A673 (cell line): ENCODE measurements at regions not wholly inside any gene's neighbourhood (a gene's known extent, or its start where the extent isn't known, plus 50 kb on each side); places are given as distances from the start of the nearest gene placed in this dataset.
"Not testable (repeated sequence)": the region's sequence is repeated elsewhere in the genome, so short reads cannot be mapped to it uniquely, and the experiment has no call there.

Source experiments
- BruUV-seq: library from RNA; stranded (reverse); fragments of 400-500 nt; replicated peaks from 2 replicates; lab custom pipeline; 2021; lab: Mats Ljungman, UMichigan
- CTCF ChIA-PET: fragments of 300-600 bp; sonication (Branson Sonifier 250); formaldehyde crosslinking; loops from one replicate; lab custom pipeline; 2022; ENCODE audit warnings: antibody characterized with exemption; lab: Charles Lee
- POLR2A ChIA-PET: fragments of 300-600 bp; sonication (Branson Sonifier 250); formaldehyde crosslinking; loops from one replicate; lab custom pipeline; 2022; ENCODE audit warnings: antibody characterized with exemption; ENCODE audit not compliant: low non-redundant PET; lab: Charles Lee
- DNase-seq: peaks from one replicate; pipeline ENCODE4 v3.0.0-alpha.2; 2015; ENCODE audit warnings: low spot score
- H3K27ac ChIP-seq: fragments of 200-600 bp; sonication (generic); 2 replicates; pipeline ENCODE4 v1.5.1; 2016; ENCODE audit warnings: mixed run types, low read depth, mild to moderate bottlenecking, mixed read lengths, antibody characterized with exemption, low read length; ENCODE audit not compliant: poor library complexity, severe bottlenecking
- H3K27me3 ChIP-seq: fragments of 200-600 bp; sonication (generic); replicated peaks from 2 replicates; pipeline ENCODE4 v1.6.1; 2017; ENCODE audit warnings: mixed run types, low read depth, mild to moderate bottlenecking, mixed read lengths, antibody characterized with exemption, low read length; ENCODE audit not compliant: insufficient read depth, poor library complexity
- H3K36me3 ChIP-seq: fragments of 200-600 bp; sonication (generic); 2 replicates; pipeline ENCODE4 v1.6.1; 2016; ENCODE audit warnings: mixed run types, mild to moderate bottlenecking, mixed read lengths, antibody characterized with exemption, low read length; ENCODE audit not compliant: insufficient read depth, poor library complexity, severe bottlenecking
- H3K4me1 ChIP-seq: fragments of 200-600 bp; sonication (generic); 2 replicates; pipeline ENCODE4 v1.6.1; 2017; ENCODE audit warnings: mixed run types, mild to moderate bottlenecking, mixed read lengths, antibody characterized with exemption, low read length; ENCODE audit not compliant: insufficient read depth, poor library complexity, severe bottlenecking
- H3K4me3 ChIP-seq: fragments of 200-600 bp; sonication (generic); 2 replicates; pipeline ENCODE4 v1.5.1; 2016; ENCODE audit warnings: low read depth, mixed run types, mild to moderate bottlenecking, mixed read lengths, low read length; ENCODE audit not compliant: poor library complexity, severe bottlenecking
- H3K9me3 ChIP-seq: fragments of 200-600 bp; sonication (generic); 2 replicates; pipeline ENCODE4 v1.6.1; 2016; ENCODE audit warnings: mixed run types, low read depth, mild to moderate bottlenecking, mixed read lengths, antibody characterized with exemption, low read length; ENCODE audit not compliant: poor library complexity, severe bottlenecking
- CTCF ChIP-seq: fragments of 300-800, 200-600 bp; sonication (generic); conservative IDR thresholded peaks from 2 replicates; pipeline ENCODE4 v1.5.1; 2017; ENCODE audit warnings: low read depth, mild to moderate bottlenecking, antibody characterized with exemption, low read length, moderate library complexity, mixed read lengths
- EZH2 ChIP-seq: fragments of 200-600 bp; sonication (generic); IDR thresholded peaks from 2 replicates; pipeline ENCODE4 v1.6.1; 2017; ENCODE audit warnings: borderline replicate concordance, low read depth, mild to moderate bottlenecking, mixed read lengths, antibody characterized with exemption, low read length; ENCODE audit not compliant: poor library complexity, severe bottlenecking
- intact Hi-C: fragments of 100-400 bp; cut with micrococcal nuclease; formaldehyde crosslinking; loops from one replicate; pipeline ENCODE4 v1.10.0; 2022; ENCODE audit not compliant: unreplicated experiment

GRCh38 chr16:72729552-72729951 lies 318.4 kb downstream of the ZFHX3 start:
- H3K9me3 ChIP-seq, intact Hi-C loops, DNase-seq, H3K27ac ChIP-seq, H3K4me3 ChIP-seq, POLR2A ChIA-PET, H3K36me3 ChIP-seq, BruUV-seq, H3K4me1 ChIP-seq, H3K27me3 ChIP-seq, CTCF ChIA-PET: not testable (repeated sequence)

- no peak for TF ChIP-seq CTCF
- Histone ChIP-seq H3K27me3 (no peaks in the 10 kb centered on the region), H3K27ac (no peak overlapping the region), H3K4me3 (no peak overlapping the region), H3K4me1 (no peaks in the 10 kb centered on the region), H3K36me3 (no peaks in the 10 kb centered on the region), H3K9me3 (no peaks in the 10 kb centered on the region)
- no peak for DNase-seq
- ChIA-PET CTCF (no interaction called here), POLR2A (no interaction called here)
- no TSS peak for BruUV-seq
- intact Hi-C loops = no loop called here
Measured at GRCh38 chr16:72728516-72728915, 319.4 kb downstream of the ZFHX3 start.

- intact Hi-C loops = no loop called here
- no peak for DNase-seq
- ChIA-PET POLR2A (no interaction called here), CTCF (no interaction called here)
- Histone ChIP-seq H3K27ac (no peak overlapping the region), H3K4me3 (no peak overlapping the region), H3K9me3 (no peaks in the 10 kb centered on the region), H3K36me3 (no peaks in the 10 kb centered on the region), H3K27me3 (no peaks in the 10 kb centered on the region), H3K4me1 (peaks cover 8% of the 10 kb centered on the region)
- BruUV-seq = no TSS peak
- TF ChIP-seq CTCF (no peak), EZH2 (no peak)
Measured at GRCh38 chr16:72727565-72727964, 320.4 kb downstream of the ZFHX3 start.

GRCh38 chr16:72725643-72726042 lies 322.3 kb downstream of the ZFHX3 start:
- intact Hi-C loops = no loop called here
- no TSS peak for BruUV-seq

More at GRCh38 chr16:72725643-72726042, 322.3 kb downstream of the ZFHX3 start:
- TF ChIP-seq CTCF (no peak), EZH2 (no peak)
- Histone ChIP-seq H3K36me3 (no peaks in the 10 kb centered on the region), H3K9me3 (no peaks in the 10 kb centered on the region), H3K27ac (no peak overlapping the region), H3K4me3 (no peak overlapping the region), H3K27me3 (no peaks in the 10 kb centered on the region), H3K4me1 (peaks cover 14% of the 10 kb centered on the region)
- no peak for DNase-seq
- ChIA-PET CTCF (no interaction called here), POLR2A (no interaction called here)
